ENCODE measurements at regions not wholly inside any gene's neighbourhood (a gene's known extent, or its start where the extent isn't known, plus 50 kb on each side); places are given as distances from the start of the nearest gene placed in this dataset.
"Not testable (repeated sequence)": the region's sequence is repeated elsewhere in the genome, so short reads cannot be mapped to it uniquely, and the experiment has no call there.

DNA sequence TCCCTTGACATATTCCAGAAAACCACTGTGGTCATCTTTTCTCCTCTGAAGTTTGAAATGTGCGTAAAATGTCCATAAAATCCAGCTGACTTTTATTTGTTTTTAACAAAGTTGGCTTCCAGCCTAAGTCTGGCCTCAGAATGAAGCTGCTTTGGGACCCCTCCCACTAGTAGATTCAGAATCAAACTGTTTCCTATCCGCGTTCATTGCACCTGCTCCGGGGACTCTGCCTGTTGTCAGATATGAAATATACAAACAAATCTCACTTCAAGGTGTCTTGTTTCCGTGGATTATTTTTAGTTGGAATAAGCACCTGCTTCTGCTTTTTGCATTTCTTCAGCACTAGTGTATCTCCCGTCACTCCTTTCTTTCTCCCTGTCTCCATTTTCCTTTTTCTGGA lies 115.7 kb upstream of the FHL2 start:
- Mint-ChIP-seq H3K36me3 (no peaks in the 10 kb centered on the region), H3K27me3 (ENCODE audit: low read depth in 2 of 2) (peaks cover 0 to 11% of the 10 kb centered on the region in 2 donors), H3K27ac (no peak overlapping the region), H3K4me1 (no peaks in the 10 kb centered on the region), H3K4me3 (no peak overlapping the region), H3K9me3 (no peaks in the 10 kb centered on the region)
- no peaks in the 10 kb centered on the region for H3K27me3 ChIP-seq (ENCODE audit: control insufficient read depth, insufficient read depth, low read length)
- no peak overlapping the region for H3K4me3 ChIP-seq (ENCODE audit: low read length)
- no peak overlapping the region for H3K27ac ChIP-seq (ENCODE audit: low read length)
- no peaks in the 10 kb centered on the region for H3K4me1 ChIP-seq (ENCODE audit: control insufficient read depth, insufficient read depth, low read length)
- intact Hi-C loops (cut with micrococcal nuclease), result no loop called here
- no peaks in the 10 kb centered on the region for H3K36me3 ChIP-seq (ENCODE audit: control insufficient read depth, insufficient read depth, low read length)
- WGBS (ENCODE audit: insufficient coverage), result 92% methylated on average over 5 of the region's 6 CpGs
- ATAC-seq (no peak), DNase-seq (no peak)
- TF ChIP-seq, protein P1, sequence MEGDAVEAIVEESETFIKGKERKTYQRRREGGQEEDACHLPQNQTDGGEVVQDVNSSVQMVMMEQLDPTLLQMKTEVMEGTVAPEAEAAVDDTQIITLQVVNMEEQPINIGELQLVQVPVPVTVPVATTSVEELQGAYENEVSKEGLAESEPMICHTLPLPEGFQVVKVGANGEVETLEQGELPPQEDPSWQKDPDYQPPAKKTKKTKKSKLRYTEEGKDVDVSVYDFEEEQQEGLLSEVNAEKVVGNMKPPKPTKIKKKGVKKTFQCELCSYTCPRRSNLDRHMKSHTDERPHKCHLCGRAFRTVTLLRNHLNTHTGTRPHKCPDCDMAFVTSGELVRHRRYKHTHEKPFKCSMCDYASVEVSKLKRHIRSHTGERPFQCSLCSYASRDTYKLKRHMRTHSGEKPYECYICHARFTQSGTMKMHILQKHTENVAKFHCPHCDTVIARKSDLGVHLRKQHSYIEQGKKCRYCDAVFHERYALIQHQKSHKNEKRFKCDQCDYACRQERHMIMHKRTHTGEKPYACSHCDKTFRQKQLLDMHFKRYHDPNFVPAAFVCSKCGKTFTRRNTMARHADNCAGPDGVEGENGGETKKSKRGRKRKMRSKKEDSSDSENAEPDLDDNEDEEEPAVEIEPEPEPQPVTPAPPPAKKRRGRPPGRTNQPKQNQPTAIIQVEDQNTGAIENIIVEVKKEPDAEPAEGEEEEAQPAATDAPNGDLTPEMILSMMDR (IDR thresholded peaks at IDR 0.05), result no peak
- no peaks in the 10 kb centered on the region for H3K9me3 ChIP-seq (ENCODE audit: control insufficient read depth, insufficient read depth, low read length)

DNA sequence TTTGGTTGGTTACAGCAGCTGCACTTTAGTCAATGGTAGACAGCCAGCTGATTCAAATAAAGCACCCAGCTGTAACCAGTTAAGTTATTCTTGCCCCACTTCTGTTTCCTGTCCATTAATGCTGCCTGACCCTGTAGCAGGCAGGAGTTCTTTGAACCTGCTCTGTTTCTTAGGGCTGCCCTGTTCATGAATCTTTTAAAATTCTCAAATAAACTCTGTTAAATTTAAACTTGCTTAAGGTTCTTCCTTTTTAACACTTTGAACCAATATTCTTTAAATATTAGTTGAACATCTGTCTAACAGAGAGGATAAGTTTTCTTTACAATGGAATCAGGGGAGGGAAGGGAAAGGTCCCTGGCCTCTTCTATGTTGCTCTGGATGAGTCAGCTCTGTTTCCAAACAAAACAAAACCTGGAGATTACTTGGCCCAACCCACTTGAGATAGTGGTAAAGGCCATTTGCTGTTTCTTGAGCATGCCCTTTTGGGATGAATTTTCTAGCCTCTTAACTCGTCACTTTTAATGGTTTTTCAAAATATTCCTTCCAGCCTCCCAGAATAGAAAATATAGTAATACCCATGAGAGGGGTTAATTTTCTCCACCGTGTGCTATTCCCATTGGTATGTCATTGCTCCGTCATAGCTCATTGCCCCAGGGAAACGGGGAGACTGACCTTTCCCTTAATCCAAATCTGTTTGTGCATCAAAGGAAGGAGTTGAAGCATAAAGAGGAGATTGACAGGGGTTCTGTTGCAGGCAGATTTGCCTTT lies 112.1 kb upstream of the FHL2 start:
- Histone ChIP-seq H3K27ac (ENCODE audit: low read length) (no peak overlapping the region), H3K9me3 (ENCODE audit: control insufficient read depth, insufficient read depth, low read length) (no peaks in the 10 kb centered on the region), H3K27me3 (ENCODE audit: control insufficient read depth, insufficient read depth, low read length) (no peaks in the 10 kb centered on the region), H3K4me1 (ENCODE audit: control insufficient read depth, insufficient read depth, low read length) (no peaks in the 10 kb centered on the region), H3K4me3 (ENCODE audit: low read length) (no peak overlapping the region), H3K36me3 (ENCODE audit: control insufficient read depth, insufficient read depth, low read length) (no peaks in the 10 kb centered on the region)
- Mint-ChIP-seq H3K4me3 (no peak overlapping the region), H3K27me3 (ENCODE audit: low read depth in 2 of 2) (peaks cover 0 to 8% of the 10 kb centered on the region in 2 donors), H3K27ac (no peak overlapping the region), H3K4me1 (no peaks in the 10 kb centered on the region), H3K9me3 (no peaks in the 10 kb centered on the region), H3K36me3 (no peaks in the 10 kb centered on the region)
- no peak for ATAC-seq
- intact Hi-C loops (cut with micrococcal nuclease), result no loop called here
- WGBS (ENCODE audit: insufficient coverage), result 61% methylated on average over 3 of the region's 4 CpGs
- TF ChIP-seq, protein P1 (IDR thresholded peaks at IDR 0.05), result no peak
- no peak for DNase-seq

DNA sequence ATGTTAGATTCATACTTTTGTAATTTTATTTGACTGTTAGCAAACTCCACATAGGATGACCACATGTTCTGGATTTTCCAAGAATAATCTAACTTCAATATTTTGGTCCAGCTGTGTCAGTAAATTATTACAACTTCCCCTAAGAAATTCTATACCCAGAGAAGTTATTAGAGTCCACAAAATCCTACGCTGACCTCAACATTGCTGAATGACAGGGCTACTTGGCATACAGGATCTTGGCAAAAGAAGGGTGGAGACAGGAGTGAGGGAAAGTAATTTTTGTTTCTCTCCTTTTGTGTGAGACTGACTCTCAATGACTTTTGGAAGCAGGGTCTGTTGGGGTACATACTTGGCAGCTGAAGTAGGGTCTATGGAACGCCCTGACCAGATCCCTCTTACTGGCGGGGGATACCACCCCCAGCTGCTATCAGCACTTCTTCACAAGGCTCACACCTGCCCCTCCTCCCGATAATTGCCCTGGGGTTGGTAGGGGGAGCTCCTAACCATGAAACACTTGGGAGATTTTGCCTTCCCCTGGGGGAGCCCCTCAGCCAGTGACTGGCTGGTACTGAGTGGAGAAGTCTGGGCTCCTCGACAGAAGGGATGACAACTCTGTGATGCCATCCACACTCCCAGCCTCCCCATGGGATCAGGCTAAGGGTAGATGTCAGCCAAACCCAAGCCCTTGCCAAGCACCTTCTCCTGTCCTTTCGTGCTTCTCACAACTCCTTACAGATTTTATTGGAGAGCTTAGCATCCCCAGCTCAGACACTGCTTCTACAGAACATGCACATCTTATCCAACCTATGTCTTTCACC lies 110.6 kb upstream of the FHL2 start:
- intact Hi-C loops (cut with micrococcal nuclease), result no loop called here
- no peak for ATAC-seq
- Histone ChIP-seq H3K36me3 (ENCODE audit: control insufficient read depth, insufficient read depth, low read length) (no peaks in the 10 kb centered on the region), H3K27me3 (ENCODE audit: control insufficient read depth, insufficient read depth, low read length) (no peaks in the 10 kb centered on the region), H3K9me3 (ENCODE audit: control insufficient read depth, insufficient read depth, low read length) (no peaks in the 10 kb centered on the region), H3K27ac (ENCODE audit: low read length) (no peak overlapping the region), H3K4me3 (ENCODE audit: low read length) (no peak overlapping the region), H3K4me1 (ENCODE audit: control insufficient read depth, insufficient read depth, low read length) (no peaks in the 10 kb centered on the region)
- H3K27ac Mint-ChIP-seq, result no peak overlapping the region
- H3K27me3 Mint-ChIP-seq (ENCODE audit: low read depth in 2 of 2), result peaks cover 0 to 6% of the 10 kb centered on the region in 2 donors
- H3K4me1 Mint-ChIP-seq, result no peaks in the 10 kb centered on the region
- no peak for DNase-seq
- TF ChIP-seq, protein P1 (IDR thresholded peaks at IDR 0.05), result no peak
- no peaks in the 10 kb centered on the region for H3K9me3 Mint-ChIP-seq
- H3K36me3 Mint-ChIP-seq, result no peaks in the 10 kb centered on the region
- no peak overlapping the region for H3K4me3 Mint-ChIP-seq
- 69% methylated on average over 3 of the region's 6 CpGs for WGBS (ENCODE audit: insufficient coverage)

DNA sequence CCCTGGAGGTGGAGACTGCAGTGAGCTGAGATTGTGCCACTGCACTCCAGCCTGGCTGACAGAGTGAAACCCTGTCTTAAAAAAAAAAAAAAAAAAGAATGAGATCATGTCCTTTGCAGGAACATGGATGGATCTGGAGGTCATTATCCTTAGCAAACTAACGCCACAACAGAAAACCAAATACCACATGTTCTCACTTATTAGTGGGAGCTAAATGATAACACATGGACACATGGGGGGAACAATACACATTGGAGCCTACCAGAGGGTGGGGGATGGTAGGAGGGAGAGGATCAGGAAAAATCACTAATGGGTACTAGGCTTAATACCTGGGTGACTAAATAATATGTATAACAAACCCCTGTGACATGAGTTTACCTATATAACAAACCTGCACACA lies 108.0 kb upstream of the FHL2 start:
- H3K9me3 ChIP-seq (ENCODE audit: control insufficient read depth, insufficient read depth, low read length); intact Hi-C loops (cut with micrococcal nuclease); H3K36me3 ChIP-seq (ENCODE audit: control insufficient read depth, insufficient read depth, low read length); H3K27me3 ChIP-seq (ENCODE audit: control insufficient read depth, insufficient read depth, low read length); DNase-seq; H3K36me3 Mint-ChIP-seq; H3K4me3 Mint-ChIP-seq; H3K27ac ChIP-seq (ENCODE audit: low read length); H3K4me3 ChIP-seq (ENCODE audit: low read length); H3K4me1 ChIP-seq (ENCODE audit: control insufficient read depth, insufficient read depth, low read length); ATAC-seq; H3K27me3 Mint-ChIP-seq (ENCODE audit: low read depth in 2 of 2); H3K9me3 Mint-ChIP-seq; H3K27ac Mint-ChIP-seq; H3K4me1 Mint-ChIP-seq: not testable (repeated sequence)
- WGBS (ENCODE audit: insufficient coverage), result no CpG with 5 or more reads among the region's 1 CpG
